Esophagus muscularis mucosa (tissue), 4 donors: ENCODE measurements at regions not wholly inside any gene's neighbourhood (a gene's known extent, or its start where the extent isn't known, plus 50 kb on each side); places are given as distances from the start of the nearest gene placed in this dataset.

Experiments used
- DNase-seq: peaks from one replicate; pipeline ENCODE4 v3.0.0-alpha.2; 2017; ENCODE audit errors: extremely low spot score
- H3K27ac ChIP-seq, 4 donors: fragments of 200-600 bp; sonication (generic); replicated peaks in 1 of 4; 1 replicate in 3 of 4; 2 replicates in 1 of 4; pipeline ENCODE4 v1.5.1; 2016 to 2019; ENCODE audit warnings: mild to moderate bottlenecking in 1 of 4
- H3K27me3 ChIP-seq, 4 donors: fragments of 200-600 bp; sonication (generic); one replicate each; pipeline versions ENCODE4 v1.5.1 to v1.6.0; 2016 to 2019
- H3K36me3 ChIP-seq, 4 donors: fragments of 200-600 bp; sonication (generic); one replicate each; pipeline ENCODE4 v1.5.1; 2016 to 2019
- H3K4me1 ChIP-seq, 4 donors: fragments of 200-600 bp; sonication (generic); one replicate each; pipeline ENCODE4 v1.5.1; 2016 to 2019
- H3K4me3 ChIP-seq, 4 donors: fragments of 200-600 bp; sonication (generic); 1 replicate in 2 of 4; 2 replicates in 2 of 4; pipeline ENCODE4 v1.5.1; 2016 to 2019; ENCODE audit warnings: mild to moderate bottlenecking in 4 of 4, moderate library complexity in 1 of 4
- H3K9me3 ChIP-seq, 4 donors: fragments of 200-600 bp; sonication (generic); 1 replicate in 3 of 4; 2 replicates in 1 of 4; pipeline ENCODE4 v1.5.1; 2016 to 2019
- CTCF ChIP-seq, 3 experiments: fragments of 200-600 bp in 2 of 3; fragments of 450-650 bp in 1 of 3; sonication (generic) in 2 of 3; IDR thresholded peaks; one replicate each; pipeline ENCODE4 v1.5.1; 2017 to 2019; ENCODE audit warnings: antibody characterized with exemption in 3 of 3, mild to moderate bottlenecking in 2 of 3, moderate library complexity in 1 of 3
- EP300 ChIP-seq: sonication (generic); formaldehyde crosslinking; IDR thresholded peaks from one replicate; pipeline ENCODE4 v1.6.1; 2017; ENCODE audit warnings: antibody characterized with exemption
- POLR2A ChIP-seq: fragments of 450-650 bp; IDR thresholded peaks from one replicate; pipeline ENCODE4 v1.6.1; 2017; ENCODE audit warnings: antibody characterized with exemption, moderate library complexity, mild to moderate bottlenecking, low read depth
- POLR2AphosphoS5 ChIP-seq, 2 donors: sonication (generic); formaldehyde crosslinking; IDR thresholded peaks; one replicate each; pipeline ENCODE4 v1.6.1; 2017; ENCODE audit warnings: antibody characterized with exemption in 2 of 2
- WGBS: methylation state at CpG from one replicate; pipeline ENCODE4 v1.1.5; 2018; 5-methylcytosine and 5-hydroxymethylcytosine counted together
- intact Hi-C: fragments of 100-400 bp; cut with DNase I; formaldehyde crosslinking; loops from one replicate; pipeline ENCODE4 v1.15.1; 2023

GRCh38 chr7:45494885-45495284 lies 79.3 kb upstream of the ADCY1 start:
- intact Hi-C loops: no loop called here
- H3K4me1 ChIP-seq: no peaks in the 10 kb centered on the region
- DNase-seq: no peak
- no peaks in the 10 kb centered on the region for H3K36me3 ChIP-seq
- H3K9me3 ChIP-seq: peaks cover 0 to 18% (median 3%) of the 10 kb centered on the region in 4 donors
- peaks cover 0 to 28% (median 0%) of the 10 kb centered on the region in 4 donors for H3K27me3 ChIP-seq
- H3K4me3 ChIP-seq: no peak overlapping the region
- H3K27ac ChIP-seq: no peak overlapping the region
- no peak for TF ChIP-seq CTCF (IDR thresholded peaks at IDR 0.05)
- WGBS: 50% methylated on average over 4 of the region's 7 CpGs

- no peak for DNase-seq
- no peak overlapping the region for H3K27ac ChIP-seq
- no peak overlapping the region for H3K4me3 ChIP-seq
- intact Hi-C loops: no loop called here
- H3K27me3 ChIP-seq: peaks cover 0 to 28% (median 0%) of the 10 kb centered on the region in 4 donors
- no peaks in the 10 kb centered on the region for H3K4me1 ChIP-seq
- no peaks in the 10 kb centered on the region for H3K36me3 ChIP-seq
- H3K9me3 ChIP-seq: peaks cover 0 to 13% (median 0%) of the 10 kb centered on the region in 4 donors
- WGBS: 79% methylated on average over 3 of the region's 3 CpGs
- TF ChIP-seq POLR2A (no peak), POLR2AphosphoS5 (IDR thresholded peaks at IDR 0.05) (no peak), EP300 (no peak), CTCF (IDR thresholded peaks at IDR 0.05) (no peak)
Observed at GRCh38 chr7:45495618-45496017, 78.5 kb upstream of the ADCY1 start.

GRCh38 chr7:45500257-45500656 lies 73.9 kb upstream of the ADCY1 start:
- Histone ChIP-seq H3K27ac (no peak overlapping the region), H3K4me1 (no peaks in the 10 kb centered on the region), H3K27me3 (peaks cover 0 to 20% (median 0%) of the 10 kb centered on the region in 4 donors), H3K36me3 (no peaks in the 10 kb centered on the region), H3K4me3 (no peak overlapping the region), H3K9me3 (peaks cover 0 to 5% (median 1%) of the 10 kb centered on the region in 4 donors)
- WGBS: 84% methylated on average over 2 of the region's 2 CpGs
- intact Hi-C loops: no loop called here
- no peak for TF ChIP-seq POLR2A
- TF ChIP-seq POLR2AphosphoS5 (IDR thresholded peaks at IDR 0.05): no peak
- TF ChIP-seq CTCF (IDR thresholded peaks at IDR 0.05): no peak
- TF ChIP-seq EP300: no peak
- no peak for DNase-seq

GRCh38 chr7:45501791-45502190 lies 72.4 kb upstream of the ADCY1 start:
- Histone ChIP-seq H3K27ac (no peak overlapping the region), H3K27me3 (peaks cover 0 to 7% (median 0%) of the 10 kb centered on the region in 4 donors), H3K4me3 (no peak overlapping the region), H3K4me1 (no peaks in the 10 kb centered on the region), H3K9me3 (peaks cover 0 to 15% (median 5%) of the 10 kb centered on the region in 4 donors), H3K36me3 (no peaks in the 10 kb centered on the region)
- intact Hi-C loops: no loop called here
- no peak for DNase-seq
- 64% methylated on average over 2 of the region's 2 CpGs for WGBS
- no peak for TF ChIP-seq CTCF (IDR thresholded peaks at IDR 0.05)

- H3K9me3 ChIP-seq: peaks cover 0 to 21% (median 10%) of the 10 kb centered on the region in 4 donors
- H3K27ac ChIP-seq: no peak overlapping the region
- H3K4me3 ChIP-seq: no peak overlapping the region
- intact Hi-C loops: no loop called here
- no peaks in the 10 kb centered on the region for H3K36me3 ChIP-seq
- DNase-seq: no peak
- H3K27me3 ChIP-seq: no peaks in the 10 kb centered on the region
- WGBS: 80% methylated on average over 1 of the region's 1 CpG
- no peaks in the 10 kb centered on the region for H3K4me1 ChIP-seq
- TF ChIP-seq EP300 (no peak), POLR2A (no peak), POLR2AphosphoS5 (IDR thresholded peaks at IDR 0.05) (no peak)
Observed at GRCh38 chr7:45506059-45506458, 68.1 kb upstream of the ADCY1 start.
